Astrocyte of the hippocampus (primary cell): ENCODE measurements at regions not wholly inside any gene's neighbourhood (a gene's known extent, or its start where the extent isn't known, plus 50 kb on each side); places are given as distances from the start of the nearest gene placed in this dataset.

ENCODE experiments used
- DNase-seq: peaks from one replicate; pipeline ENCODE4 v3.0.0; 2011; ENCODE audit warnings: low read depth, low spot score

GRCh38 chr4:188826393-188826792 is 687.2 kb downstream of the TRIML1 start:
- DNase-seq: no peak

DNA sequence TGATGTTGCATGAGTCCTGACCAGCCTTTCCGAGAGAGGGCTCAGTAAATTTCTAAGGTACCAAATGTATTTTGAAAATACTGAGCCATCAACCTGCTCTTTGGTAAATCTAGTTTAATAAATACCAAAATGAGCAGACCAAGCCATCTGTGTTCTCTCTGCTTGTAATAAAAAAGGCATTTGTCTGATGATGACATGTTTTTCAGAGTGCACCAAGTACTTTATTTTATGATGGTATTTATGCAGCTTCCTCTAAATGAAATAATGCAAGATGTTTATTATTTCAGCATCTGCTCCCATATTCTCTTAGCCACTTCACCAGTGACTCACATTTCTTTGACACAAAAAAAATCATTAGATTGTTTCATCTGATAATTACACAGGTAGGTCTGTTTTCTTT is 700.5 kb downstream of the TRIML1 start:
- DNase-seq: no peak

- DNase-seq: no peak
These were observed 702.3 kb downstream of the TRIML1 start for GRCh38 chr4:188841523-188841922.

DNA sequence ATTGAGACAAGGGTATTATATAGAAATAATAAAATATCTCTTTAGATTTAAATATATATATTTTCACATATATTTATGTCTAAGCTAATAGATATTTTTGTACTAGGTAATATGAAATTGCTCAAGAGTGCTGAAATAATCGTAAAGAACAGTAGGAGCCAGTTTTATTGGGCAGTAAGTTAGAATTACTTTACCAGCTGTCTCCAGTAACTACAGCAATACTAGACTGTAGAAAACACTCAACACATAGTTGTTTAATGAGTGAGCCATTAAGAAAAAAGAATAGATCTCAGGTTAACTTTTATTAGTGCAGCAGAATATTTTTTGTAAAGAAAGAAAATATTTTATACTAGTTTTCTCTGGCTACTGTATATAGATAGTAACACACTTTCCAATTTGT is 715.2 kb downstream of the TRIML1 start:
- DNase-seq: no peak

DNA sequence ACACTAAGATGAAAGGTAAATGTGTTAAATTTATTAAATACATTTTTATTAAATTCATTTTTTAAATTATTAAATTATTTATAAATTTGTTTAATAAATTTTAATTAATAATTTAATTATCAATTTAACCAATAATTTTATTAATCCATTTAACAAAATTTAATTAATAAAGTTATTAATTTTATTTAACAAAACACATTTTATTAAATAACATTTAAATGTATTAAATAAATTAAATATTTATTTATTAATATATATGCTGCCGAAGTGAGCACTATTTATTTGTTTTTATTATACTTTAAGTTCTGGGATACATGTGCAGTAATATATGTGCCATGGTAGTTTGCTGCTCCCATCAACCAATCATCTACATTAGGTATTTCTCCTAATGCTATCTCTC is 719.5 kb downstream of the TRIML1 start:
- DNase-seq: no peak

- DNase-seq: no peak
These were observed 725.5 kb downstream of the TRIML1 start for GRCh38 chr4:188864741-188865140.

GRCh38 chr4:188867796-188868195 is 728.6 kb downstream of the TRIML1 start:
- DNase-seq: no peak

DNA sequence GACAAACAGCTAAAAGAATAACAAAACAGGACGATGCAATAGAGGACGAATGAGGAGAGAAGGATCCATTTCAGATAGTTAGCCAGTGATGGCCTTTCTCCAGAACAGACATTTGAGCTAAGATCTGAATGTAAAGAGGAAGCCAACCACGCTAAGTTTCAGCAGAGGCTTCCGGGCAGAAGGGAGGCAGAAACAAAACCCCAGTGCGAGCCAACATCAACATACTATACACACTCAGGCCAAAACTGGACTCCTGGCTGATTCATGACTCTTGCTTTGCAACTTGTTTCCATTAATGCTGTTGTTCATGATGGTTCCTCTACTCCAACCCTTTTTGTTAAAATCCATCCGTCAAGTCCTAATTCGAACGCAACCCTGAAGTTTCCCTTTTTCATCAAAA is 730.3 kb downstream of the TRIML1 start:
- DNase-seq: peak; percentile 57

- no peak for DNase-seq
These were observed 733.6 kb downstream of the TRIML1 start for GRCh38 chr4:188872809-188873208.

DNA sequence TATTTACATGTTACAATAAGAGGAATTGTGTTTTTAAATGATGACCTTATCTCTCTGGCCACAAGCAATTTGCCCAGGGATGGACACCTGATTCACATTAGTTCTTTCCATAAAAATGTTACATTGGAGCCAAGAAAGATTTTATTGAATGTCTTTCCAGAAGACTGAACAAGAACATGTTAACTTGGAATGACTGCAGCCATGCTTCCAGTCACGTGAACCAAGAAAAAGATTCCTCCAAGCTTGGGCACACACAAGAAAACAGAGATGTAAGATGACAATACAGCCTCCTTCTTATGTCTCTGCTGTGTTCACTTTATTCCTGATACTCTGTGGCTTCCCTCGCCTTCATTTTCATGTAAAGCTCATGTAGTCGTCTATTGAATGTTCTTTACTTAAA is 737.6 kb downstream of the TRIML1 start:
- no peak for DNase-seq

DNA sequence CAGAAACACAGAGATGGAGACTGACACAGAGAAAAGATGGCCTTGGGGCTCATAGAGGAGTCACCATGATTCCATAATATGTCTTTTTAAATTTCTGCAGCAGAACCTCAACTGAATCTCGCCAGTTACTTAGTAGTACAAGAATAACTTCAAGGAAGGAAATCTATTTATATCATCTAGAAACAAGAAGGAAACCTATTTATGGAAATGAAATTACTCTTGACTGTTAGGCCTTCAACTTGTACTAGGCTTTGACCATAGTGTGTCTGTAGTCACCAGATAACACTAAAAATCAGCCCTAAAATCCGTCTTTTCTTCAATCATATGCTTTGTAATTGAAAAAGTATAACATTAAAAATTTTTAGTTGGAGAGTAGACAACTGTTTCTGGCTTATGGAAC is 740.4 kb downstream of the TRIML1 start:
- DNase-seq: no peak

DNA sequence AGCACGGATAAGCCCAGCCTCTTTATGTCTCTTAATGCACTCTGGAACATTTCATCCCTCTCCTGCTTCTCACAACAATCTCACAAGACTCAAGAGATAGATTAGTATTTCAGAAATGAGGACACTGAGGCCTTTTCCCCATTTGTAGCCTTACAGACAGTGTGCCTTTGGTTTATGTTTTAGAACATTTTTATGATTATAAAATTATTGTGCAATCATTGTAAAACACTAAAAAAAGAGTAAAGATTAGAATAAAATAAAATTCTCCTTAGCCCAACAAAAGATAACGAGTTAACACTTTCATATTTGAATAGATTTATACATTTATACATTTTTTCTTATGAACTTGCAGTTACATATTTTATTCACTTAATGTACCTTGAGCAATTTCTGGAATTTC is 748.7 kb downstream of the TRIML1 start:
- no peak for DNase-seq

- no peak for DNase-seq
These were observed 753.6 kb downstream of the TRIML1 start for GRCh38 chr4:188892837-188893236.

DNA sequence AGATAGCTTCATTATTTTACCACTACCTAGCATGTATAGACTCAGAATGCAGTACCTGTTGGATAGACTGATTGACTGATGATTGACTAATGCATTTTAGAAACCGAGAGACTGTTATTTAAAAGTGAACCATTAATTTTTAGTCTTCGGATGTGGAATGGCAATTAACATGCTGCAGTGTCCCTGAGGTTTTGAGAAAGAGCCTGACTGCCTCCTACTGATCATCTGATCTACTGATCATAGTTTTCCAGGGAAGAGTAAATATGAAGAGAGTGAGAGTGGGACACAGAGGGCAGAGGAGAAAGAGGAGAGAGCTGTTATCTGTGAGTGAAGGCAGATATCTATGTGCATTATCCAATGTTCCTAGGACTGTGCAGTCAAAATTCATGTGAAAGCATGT is 764.7 kb downstream of the TRIML1 start:
- DNase-seq: no peak

DNA sequence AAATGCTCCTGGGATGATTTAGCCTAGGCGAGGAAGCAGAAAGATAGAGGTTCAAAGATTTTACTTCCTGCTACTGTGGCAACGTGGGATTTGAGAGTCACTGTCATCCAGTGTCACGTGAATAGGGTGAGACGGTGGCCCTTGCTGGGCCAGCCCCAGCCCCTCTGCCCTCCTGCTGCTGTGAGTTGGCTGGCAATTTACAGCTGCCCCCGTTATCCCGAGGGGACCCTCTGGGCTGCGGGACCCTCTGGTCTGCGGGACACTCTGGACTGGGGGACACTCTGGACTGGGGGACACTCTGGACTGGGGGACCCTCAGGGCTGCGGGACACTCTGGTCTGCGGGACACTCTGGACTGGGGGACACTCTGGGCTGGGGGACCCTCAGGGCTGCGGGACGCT is 765.4 kb downstream of the TRIML1 start:
- no peak for DNase-seq

- no peak for DNase-seq
These were observed 766.0 kb downstream of the TRIML1 start for GRCh38 chr4:188905248-188905647.

GRCh38 chr4:188911199-188911598 is 772.0 kb downstream of the TRIML1 start:
- DNase-seq: no peak

DNA sequence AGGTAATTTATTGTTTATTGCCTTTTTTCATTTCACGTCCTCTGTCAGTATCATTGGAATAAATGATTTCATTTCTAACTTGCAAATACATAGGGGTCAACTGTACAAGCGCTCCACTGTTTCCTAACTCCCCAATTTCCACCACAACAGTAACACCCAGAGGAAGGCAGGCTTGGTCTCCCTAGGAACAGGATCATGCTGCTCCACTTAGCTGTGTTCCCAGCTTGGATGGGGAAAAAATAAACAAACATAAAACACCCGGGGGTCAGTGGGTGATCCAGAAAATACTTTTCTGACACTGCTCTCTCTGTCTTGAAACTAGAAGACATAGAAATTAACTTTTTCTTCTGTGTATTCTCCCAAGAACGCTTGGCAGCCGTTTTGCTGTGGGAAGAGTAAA is 772.5 kb downstream of the TRIML1 start:
- no peak for DNase-seq

- DNase-seq: no peak
These were observed 775.9 kb downstream of the TRIML1 start for GRCh38 chr4:188915175-188915574.

- no peak for DNase-seq
These were observed 779.5 kb downstream of the TRIML1 start for GRCh38 chr4:188918787-188919186.

DNA sequence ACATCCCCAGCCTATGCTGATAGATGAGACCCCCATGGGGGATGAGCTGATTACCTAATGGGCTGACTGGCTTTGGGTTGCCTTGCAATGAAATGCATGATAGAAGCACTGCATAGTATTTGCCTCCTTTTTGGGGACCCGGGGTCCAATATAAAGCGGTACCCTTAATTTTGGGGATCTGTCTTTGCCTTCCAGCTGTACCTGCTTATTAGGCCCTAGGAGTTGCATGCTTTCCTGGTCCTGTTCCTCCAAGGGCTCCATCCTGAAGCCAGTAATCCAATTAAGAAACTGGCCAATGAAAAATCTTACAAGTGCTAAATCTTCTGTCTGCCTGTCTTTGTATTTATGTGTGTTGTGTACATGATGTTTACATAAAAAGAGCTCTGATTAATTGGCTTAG is 791.6 kb downstream of the TRIML1 start:
- peak; percentile 29 for DNase-seq

DNA sequence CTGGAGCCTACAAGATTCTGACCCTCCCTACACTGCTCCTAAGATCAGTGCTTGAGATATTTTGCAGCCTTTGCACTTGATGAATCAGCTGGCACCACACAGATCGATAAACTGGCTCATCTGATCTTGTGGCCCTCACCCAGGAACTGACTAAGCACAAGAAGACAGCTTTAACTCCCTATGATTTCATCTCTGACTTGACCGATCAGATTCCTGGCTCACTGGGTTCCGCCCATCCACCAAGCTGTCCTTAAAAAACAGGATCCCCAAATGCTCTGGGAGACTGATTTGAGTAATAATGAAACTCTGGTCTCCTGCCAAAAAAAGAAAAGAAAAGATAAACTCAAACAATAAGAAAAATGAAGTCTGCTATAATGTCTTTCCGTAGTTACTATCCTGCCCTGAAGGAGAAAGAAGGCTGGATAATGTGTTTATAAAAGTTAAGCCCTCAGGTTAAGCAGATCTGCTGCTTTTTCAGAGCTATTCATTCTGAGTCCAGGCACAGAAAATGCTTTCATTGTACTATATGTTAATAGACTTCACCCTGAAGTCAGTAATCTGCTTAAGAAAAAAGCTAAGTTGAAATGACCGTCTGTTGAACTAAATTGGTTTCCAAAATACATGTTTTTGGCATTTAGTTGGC is 795.2 kb downstream of the TRIML1 start:
- peak; percentile 5 for DNase-seq

DNA sequence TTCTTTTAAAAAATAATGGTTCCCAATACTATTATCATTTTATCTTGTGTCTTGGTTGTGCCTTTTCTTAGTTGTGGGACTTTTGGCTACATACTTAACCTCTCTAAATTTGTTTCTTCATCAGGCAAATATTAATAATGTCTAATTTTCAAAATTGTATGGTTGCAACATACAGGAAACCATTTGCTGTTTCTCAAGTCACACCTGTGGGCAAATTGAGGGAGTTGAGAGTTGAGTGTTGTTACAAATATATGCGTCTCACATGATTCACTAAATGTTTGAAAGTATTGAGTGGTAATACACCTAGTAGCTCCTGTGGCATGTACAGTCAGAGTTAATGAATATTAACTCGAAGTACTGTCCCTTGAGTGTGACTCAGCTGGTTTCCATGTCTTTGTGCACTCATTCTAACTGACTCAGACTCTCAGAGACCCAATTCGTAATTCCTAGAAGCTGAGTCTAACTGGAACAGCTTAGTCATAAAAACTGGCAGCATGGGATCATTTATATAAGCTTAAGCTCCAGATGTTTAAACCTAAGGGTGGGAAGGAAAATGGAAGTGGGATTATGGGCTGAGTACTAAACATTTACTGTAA is 802.4 kb downstream of the TRIML1 start:
- peak; percentile 94 for DNase-seq

DNA sequence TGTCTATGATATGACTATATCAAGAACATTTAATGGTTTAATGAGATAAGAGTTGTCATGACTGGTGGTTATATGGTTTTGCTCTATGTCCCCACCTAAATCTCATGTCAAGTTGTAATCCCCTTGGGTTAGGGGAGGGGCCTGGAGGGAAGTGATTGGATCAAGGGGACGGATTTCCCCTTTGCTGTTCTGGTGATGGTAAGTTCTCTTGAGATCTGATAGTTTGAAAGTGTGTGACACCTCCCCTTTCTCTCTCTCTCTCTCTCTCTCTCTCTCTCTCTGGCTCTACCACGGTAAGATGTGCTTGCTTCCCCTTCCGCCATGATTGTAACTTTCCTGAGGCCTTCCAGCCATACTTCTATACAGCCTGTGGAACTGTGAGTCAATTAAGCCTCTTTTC is 803.4 kb downstream of the TRIML1 start:
- DNase-seq: no peak
